ENCODE measurements at regions not wholly inside any gene's neighbourhood (a gene's known extent, or its start where the extent isn't known, plus 50 kb on each side); places are given as distances from the start of the nearest gene placed in this dataset.

DNA sequence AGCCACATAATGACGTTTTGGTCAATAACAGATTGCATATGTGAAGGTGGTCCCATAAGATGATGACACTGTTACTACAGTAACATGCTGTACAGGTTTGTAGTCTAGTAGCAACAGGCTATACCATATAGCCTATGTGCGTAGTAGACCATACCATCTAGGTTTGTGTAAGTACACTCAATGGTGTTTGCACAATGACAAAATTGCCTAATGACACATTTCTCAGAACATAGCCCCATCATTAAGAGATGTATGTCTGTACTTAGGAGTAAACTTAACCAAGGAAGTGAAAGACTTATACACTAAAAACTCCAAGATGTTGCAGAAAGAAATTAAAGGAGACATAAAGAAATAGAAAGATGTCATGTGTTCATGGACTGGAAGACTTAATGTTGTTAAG lies 66.2 kb downstream of the RPLP1 start:
- H3K36me3 ChIP-seq (ENCODE audit: control insufficient read depth, insufficient read depth, low read length) = no peaks in the 10 kb centered on the region
- ChIA-PET CTCF (no interaction called here), POLR2A (no interaction called here)
- TF ChIP-seq, protein P1, sequence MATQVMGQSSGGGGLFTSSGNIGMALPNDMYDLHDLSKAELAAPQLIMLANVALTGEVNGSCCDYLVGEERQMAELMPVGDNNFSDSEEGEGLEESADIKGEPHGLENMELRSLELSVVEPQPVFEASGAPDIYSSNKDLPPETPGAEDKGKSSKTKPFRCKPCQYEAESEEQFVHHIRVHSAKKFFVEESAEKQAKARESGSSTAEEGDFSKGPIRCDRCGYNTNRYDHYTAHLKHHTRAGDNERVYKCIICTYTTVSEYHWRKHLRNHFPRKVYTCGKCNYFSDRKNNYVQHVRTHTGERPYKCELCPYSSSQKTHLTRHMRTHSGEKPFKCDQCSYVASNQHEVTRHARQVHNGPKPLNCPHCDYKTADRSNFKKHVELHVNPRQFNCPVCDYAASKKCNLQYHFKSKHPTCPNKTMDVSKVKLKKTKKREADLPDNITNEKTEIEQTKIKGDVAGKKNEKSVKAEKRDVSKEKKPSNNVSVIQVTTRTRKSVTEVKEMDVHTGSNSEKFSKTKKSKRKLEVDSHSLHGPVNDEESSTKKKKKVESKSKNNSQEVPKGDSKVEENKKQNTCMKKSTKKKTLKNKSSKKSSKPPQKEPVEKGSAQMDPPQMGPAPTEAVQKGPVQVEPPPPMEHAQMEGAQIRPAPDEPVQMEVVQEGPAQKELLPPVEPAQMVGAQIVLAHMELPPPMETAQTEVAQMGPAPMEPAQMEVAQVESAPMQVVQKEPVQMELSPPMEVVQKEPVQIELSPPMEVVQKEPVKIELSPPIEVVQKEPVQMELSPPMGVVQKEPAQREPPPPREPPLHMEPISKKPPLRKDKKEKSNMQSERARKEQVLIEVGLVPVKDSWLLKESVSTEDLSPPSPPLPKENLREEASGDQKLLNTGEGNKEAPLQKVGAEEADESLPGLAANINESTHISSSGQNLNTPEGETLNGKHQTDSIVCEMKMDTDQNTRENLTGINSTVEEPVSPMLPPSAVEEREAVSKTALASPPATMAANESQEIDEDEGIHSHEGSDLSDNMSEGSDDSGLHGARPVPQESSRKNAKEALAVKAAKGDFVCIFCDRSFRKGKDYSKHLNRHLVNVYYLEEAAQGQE (IDR thresholded peaks at IDR 0.05; ENCODE audit: insufficient read depth in 1 of 2, low read depth in 2 of 2, low read length in 1 of 2) = no peak
- TF ChIP-seq SIN3A (IDR thresholded peaks at IDR 0.05; ENCODE audit: borderline replicate concordance, insufficient read depth, low read depth, low read length) (no peak), TCF7L2 (IDR thresholded peaks at IDR 0.05; ENCODE audit: low read depth, low read length) (no peak), POLR2AphosphoS5 (IDR thresholded peaks at IDR 0.05; ENCODE audit: low read depth, low read length) (no peak)
- TF ChIP-seq, protein P2, sequence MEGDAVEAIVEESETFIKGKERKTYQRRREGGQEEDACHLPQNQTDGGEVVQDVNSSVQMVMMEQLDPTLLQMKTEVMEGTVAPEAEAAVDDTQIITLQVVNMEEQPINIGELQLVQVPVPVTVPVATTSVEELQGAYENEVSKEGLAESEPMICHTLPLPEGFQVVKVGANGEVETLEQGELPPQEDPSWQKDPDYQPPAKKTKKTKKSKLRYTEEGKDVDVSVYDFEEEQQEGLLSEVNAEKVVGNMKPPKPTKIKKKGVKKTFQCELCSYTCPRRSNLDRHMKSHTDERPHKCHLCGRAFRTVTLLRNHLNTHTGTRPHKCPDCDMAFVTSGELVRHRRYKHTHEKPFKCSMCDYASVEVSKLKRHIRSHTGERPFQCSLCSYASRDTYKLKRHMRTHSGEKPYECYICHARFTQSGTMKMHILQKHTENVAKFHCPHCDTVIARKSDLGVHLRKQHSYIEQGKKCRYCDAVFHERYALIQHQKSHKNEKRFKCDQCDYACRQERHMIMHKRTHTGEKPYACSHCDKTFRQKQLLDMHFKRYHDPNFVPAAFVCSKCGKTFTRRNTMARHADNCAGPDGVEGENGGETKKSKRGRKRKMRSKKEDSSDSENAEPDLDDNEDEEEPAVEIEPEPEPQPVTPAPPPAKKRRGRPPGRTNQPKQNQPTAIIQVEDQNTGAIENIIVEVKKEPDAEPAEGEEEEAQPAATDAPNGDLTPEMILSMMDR (IDR thresholded peaks at IDR 0.05) = no peak
- DNase-seq (ENCODE audit: low read depth, low spot score) (no peak), ATAC-seq (no peak)
- no peaks in the 10 kb centered on the region for H3K4me1 ChIP-seq (ENCODE audit: control insufficient read depth, insufficient read depth, low read length)
- H3K27ac ChIP-seq (ENCODE audit: low read length) = no peak overlapping the region
- H3K27me3 ChIP-seq (ENCODE audit: control insufficient read depth, insufficient read depth, low read length) = no peaks in the 10 kb centered on the region
- in situ Hi-C loops (cut with HindIII; ENCODE audit: low pct_unique_long_range_greater_than_20kb, low sequenced_read_pairs) (no loop called here), intact Hi-C loops (cut with micrococcal nuclease; ENCODE audit: unreplicated experiment) (no loop called here)
- H3K4me3 ChIP-seq (ENCODE audit: low read depth in 2 of 2, low read length in 2 of 2) = no peak overlapping the region
- H3K9me3 ChIP-seq (ENCODE audit: control insufficient read depth, insufficient read depth, low read depth, low read length) = no peaks in the 10 kb centered on the region
- no TSS peak for BruUV-seq (replicated peaks)

DNA sequence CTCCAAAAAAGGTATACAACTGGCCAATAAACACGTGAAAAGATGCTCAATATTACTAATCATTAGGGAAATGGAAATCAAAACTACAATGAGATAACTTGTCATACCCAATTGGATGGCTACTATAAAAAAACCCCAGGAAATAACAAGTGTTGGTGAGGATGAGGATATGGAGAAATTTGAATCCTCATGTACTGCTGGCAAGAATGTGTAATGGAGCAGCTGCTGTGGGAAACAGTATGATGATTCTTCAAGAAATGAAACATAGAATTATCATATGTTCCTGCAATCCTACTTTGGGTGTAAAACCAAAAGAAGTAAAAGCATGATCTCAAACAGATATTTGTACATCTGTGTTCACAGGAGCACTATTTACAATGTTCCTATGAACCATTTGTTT lies 67.4 kb downstream of the RPLP1 start:
- intact Hi-C loops (cut with micrococcal nuclease; ENCODE audit: unreplicated experiment) (no loop called here), in situ Hi-C loops (cut with HindIII; ENCODE audit: low pct_unique_long_range_greater_than_20kb, low sequenced_read_pairs) (no loop called here)
- BruUV-seq (replicated peaks) = no TSS peak
- no peaks in the 10 kb centered on the region for H3K9me3 ChIP-seq (ENCODE audit: control insufficient read depth, insufficient read depth, low read depth, low read length)
- no peaks in the 10 kb centered on the region for H3K4me1 ChIP-seq (ENCODE audit: control insufficient read depth, insufficient read depth, low read length)
- no peaks in the 10 kb centered on the region for H3K27me3 ChIP-seq (ENCODE audit: control insufficient read depth, insufficient read depth, low read length)
- POLR2A ChIA-PET = no interaction called here
- DNase-seq (ENCODE audit: low read depth, low spot score) = no peak
- no peak for ATAC-seq
- H3K4me3 ChIP-seq (ENCODE audit: low read depth in 2 of 2, low read length in 2 of 2) = no peak overlapping the region
- CTCF ChIA-PET = no interaction called here
- no peak for TF ChIP-seq POLR2AphosphoS5 (IDR thresholded peaks at IDR 0.05; ENCODE audit: low read depth, low read length)
- no peak for TF ChIP-seq SIN3A (IDR thresholded peaks at IDR 0.05; ENCODE audit: borderline replicate concordance, insufficient read depth, low read depth, low read length)
- TF ChIP-seq, protein P1 (IDR thresholded peaks at IDR 0.05; ENCODE audit: insufficient read depth in 1 of 2, low read depth in 2 of 2, low read length in 1 of 2) = no peak
- TF ChIP-seq TCF7L2 (IDR thresholded peaks at IDR 0.05; ENCODE audit: low read depth, low read length) = no peak
- TF ChIP-seq, protein P2 (IDR thresholded peaks at IDR 0.05) = no peak
- H3K36me3 ChIP-seq (ENCODE audit: control insufficient read depth, insufficient read depth, low read length) = no peaks in the 10 kb centered on the region
- no peak overlapping the region for H3K27ac ChIP-seq (ENCODE audit: low read length)
